HG02571 (cell line): ENCODE measurements at regions not wholly inside any gene's neighbourhood (a gene's known extent, or its start where the extent isn't known, plus 50 kb on each side); places are given as distances from the start of the nearest gene placed in this dataset.

Experiments used
- ATAC-seq: cut with Tn5 transposase; IDR thresholded peaks from one replicate; pipeline ENCODE4 v1.9.1; 2021; ENCODE audit warnings: mild to moderate bottlenecking, moderate library complexity; ENCODE audit not compliant: unreplicated experiment

- ATAC-seq, result no peak
Observed at GRCh38 chr15:62845241-62846126, 197.1 kb upstream of the TPM1 start.

- ATAC-seq, result no peak
Observed at GRCh38 chr15:62846131-62846804, 196.3 kb upstream of the TPM1 start.

GRCh38 chr15:62846805-62847495 lies 195.6 kb upstream of the TPM1 start:
- ATAC-seq, result no peak

- no peak for ATAC-seq
Observed at GRCh38 chr15:62847900-62848489, 194.6 kb upstream of the TPM1 start.

GRCh38 chr15:62848632-62849050 lies 193.9 kb upstream of the TPM1 start:
- no peak for ATAC-seq

- no peak for ATAC-seq
Observed at GRCh38 chr15:62849316-62850106, 193.0 kb upstream of the TPM1 start.

- ATAC-seq, result no peak
Observed at GRCh38 chr15:62850318-62850717, 192.2 kb upstream of the TPM1 start.

- no peak for ATAC-seq
Observed at GRCh38 chr15:62850791-62851291, 191.7 kb upstream of the TPM1 start.

- no peak for ATAC-seq
Observed at GRCh38 chr15:62853114-62853840, 189.3 kb upstream of the TPM1 start.

- no peak for ATAC-seq
Observed at GRCh38 chr15:62853841-62854225, 188.7 kb upstream of the TPM1 start.

- ATAC-seq, result no peak
Observed at GRCh38 chr15:62854420-62855084, 188.0 kb upstream of the TPM1 start.

- no peak for ATAC-seq
Observed at GRCh38 chr15:62855085-62855476, 187.5 kb upstream of the TPM1 start.

- ATAC-seq, result no peak
Observed at GRCh38 chr15:62856466-62857246, 185.9 kb upstream of the TPM1 start.

GRCh38 chr15:62857411-62857853 lies 185.1 kb upstream of the TPM1 start:
- ATAC-seq, result no peak

GRCh38 chr15:62858343-62858742 lies 184.2 kb upstream of the TPM1 start:
- ATAC-seq, result no peak

- no peak for ATAC-seq
Observed at GRCh38 chr15:62862717-62863116, 179.8 kb upstream of the TPM1 start.

- no peak for ATAC-seq
Observed at GRCh38 chr15:62866366-62866765, 176.2 kb upstream of the TPM1 start.

- no peak for ATAC-seq
Observed at GRCh38 chr15:62867844-62868243, 174.7 kb upstream of the TPM1 start.
